Activated T-cell treated with anti-CD3 and anti-CD28 coated beads for 24 hours (primary cell): ENCODE measurements at regions not wholly inside any gene's neighbourhood (a gene's known extent, or its start where the extent isn't known, plus 50 kb on each side); places are given as distances from the start of the nearest gene placed in this dataset.
"Not testable (repeated sequence)": the region's sequence is repeated elsewhere in the genome, so short reads cannot be mapped to it uniquely, and the experiment has no call there.

ENCODE experiments used
- DNase-seq: peaks from one replicate; pipeline ENCODE4 v3.0.0-alpha.2; 2020; ENCODE audit warnings: low read depth

- no peak for DNase-seq
These were observed 102.4 kb upstream of the DST start for GRCh38 chr6:56745081-56745480.

- DNase-seq = no peak
These were observed 101.8 kb upstream of the DST start for GRCh38 chr6:56744528-56744927.

- DNase-seq = no peak
These were observed 99.6 kb upstream of the DST start for GRCh38 chr6:56742122-56742791.

GRCh38 chr6:56741472-56741871 lies 98.8 kb upstream of the DST start:
- DNase-seq = no peak

- DNase-seq = no peak
These were observed 97.4 kb upstream of the DST start for GRCh38 chr6:56739836-56740815.

GRCh38 chr6:56736804-56737203 lies 94.1 kb upstream of the DST start:
- DNase-seq = no peak

GRCh38 chr6:56734335-56734734 lies 91.6 kb upstream of the DST start:
- no peak for DNase-seq

- DNase-seq = no peak
These were observed 90.6 kb upstream of the DST start for GRCh38 chr6:56733211-56733697.

- DNase-seq = no peak
These were observed 89.8 kb upstream of the DST start for GRCh38 chr6:56732517-56732916.

- DNase-seq = no peak
These were observed 88.2 kb upstream of the DST start for GRCh38 chr6:56730663-56731529.

GRCh38 chr6:56729719-56730118 lies 87.0 kb upstream of the DST start:
- no peak for DNase-seq

- not testable (repeated sequence) for DNase-seq
These were observed 86.5 kb upstream of the DST start for GRCh38 chr6:56729166-56729565.

- no peak for DNase-seq
These were observed 84.6 kb upstream of the DST start for GRCh38 chr6:56727097-56727850.

- no peak for DNase-seq
These were observed 82.6 kb upstream of the DST start for GRCh38 chr6:56725254-56725653.

- no peak for DNase-seq
These were observed 81.8 kb upstream of the DST start for GRCh38 chr6:56724455-56724854.

- DNase-seq = no peak
These were observed 78.2 kb upstream of the DST start for GRCh38 chr6:56720882-56721281.

- not testable (repeated sequence) for DNase-seq
These were observed 77.5 kb upstream of the DST start for GRCh38 chr6:56720202-56720601.

GRCh38 chr6:56719315-56720058 lies 76.8 kb upstream of the DST start:
- not testable (repeated sequence) for DNase-seq

- DNase-seq = no peak
These were observed 75.5 kb upstream of the DST start for GRCh38 chr6:56718236-56718635.

GRCh38 chr6:56716229-56716628 lies 73.5 kb upstream of the DST start:
- DNase-seq = no peak

- no peak for DNase-seq
These were observed 73.1 kb upstream of the DST start for GRCh38 chr6:56715741-56716140.
